PC-9 (cell line): ENCODE measurements at regions not wholly inside any gene's neighbourhood (a gene's known extent, or its start where the extent isn't known, plus 50 kb on each side); places are given as distances from the start of the nearest gene placed in this dataset.

Experiments used
- BruUV-seq: library from RNA; stranded (reverse); fragments of 400-500 nt; replicated peaks from 2 replicates; lab custom pipeline; 2021; lab: Mats Ljungman, UMichigan
- CTCF ChIA-PET: fragments of 300-600 bp; sonication (Branson Sonifier 250); formaldehyde crosslinking; loops from one replicate; lab custom pipeline; 2022; ENCODE audit warnings: antibody characterized with exemption; lab: Charles Lee
- POLR2A ChIA-PET: fragments of 300-600 bp; sonication (Branson Sonifier 250); formaldehyde crosslinking; loops from one replicate; lab custom pipeline; 2022; ENCODE audit warnings: antibody characterized with exemption; ENCODE audit not compliant: unreplicated experiment; lab: Charles Lee
- DNase-seq, 2 experiments: peaks; one replicate each; pipeline versions ENCODE4 v3.0.0 to v3.0.0-alpha.2; 2015 to 2022; ENCODE audit warnings: mixed read lengths in 1 of 2
- H2AFZ ChIP-seq: fragments of 200-600 bp; sonication (generic); 2 replicates; pipeline ENCODE4 v1.8.1; 2017; ENCODE audit warnings: antibody characterized with exemption
- H3F3A ChIP-seq: fragments of 200-600 bp; sonication (generic); 2 replicates; pipeline ENCODE4 v1.8.1; 2017; ENCODE audit warnings: antibody characterized with exemption, mild to moderate bottlenecking, low read depth; ENCODE audit not compliant: insufficient read depth
- H3K27ac ChIP-seq: fragments of 200-600 bp; sonication (generic); 2 replicates; pipeline ENCODE4 v1.6.1; 2016; ENCODE audit warnings: mixed run types
- H3K27me3 ChIP-seq: fragments of 200-600 bp; sonication (generic); 2 replicates; pipeline ENCODE4 v1.6.1; 2016; ENCODE audit warnings: low read depth, mixed run types; ENCODE audit not compliant: insufficient read depth
- H3K36me3 ChIP-seq: fragments of 200-600 bp; sonication (generic); 2 replicates; pipeline ENCODE4 v1.6.1; 2016; ENCODE audit warnings: low read depth, mixed run types
- H3K4me1 ChIP-seq: fragments of 200-600 bp; sonication (generic); replicated peaks from 2 replicates; pipeline ENCODE4 v1.6.1; 2016; ENCODE audit warnings: mixed run types; ENCODE audit not compliant: insufficient read depth
- H3K4me2 ChIP-seq: fragments of 200-600 bp; sonication (generic); 2 replicates; pipeline ENCODE4 v1.6.1; 2017; ENCODE audit warnings: mixed run types
- H3K4me3 ChIP-seq: fragments of 200-600 bp; sonication (generic); 2 replicates; pipeline ENCODE4 v1.6.1; 2016; ENCODE audit warnings: mixed run types
- H3K79me2 ChIP-seq: fragments of 200-600 bp; sonication (generic); 2 replicates; pipeline ENCODE4 v1.6.1; 2017; ENCODE audit warnings: low read depth, mixed run types
- H3K9me2 ChIP-seq: fragments of 200-600 bp; sonication (generic); 2 replicates; pipeline ENCODE4 v1.8.1; 2017; ENCODE audit warnings: mild to moderate bottlenecking; ENCODE audit not compliant: insufficient read depth
- H3K9me3 ChIP-seq: fragments of 200-600 bp; sonication (generic); 2 replicates; pipeline ENCODE4 v1.8.1; 2016; ENCODE audit warnings: low read depth; ENCODE audit not compliant: insufficient read depth
- H4K20me1 ChIP-seq: fragments of 200-600 bp; sonication (generic); 2 replicates; pipeline ENCODE4 v1.8.1; 2017; ENCODE audit not compliant: insufficient read depth
- CTCF ChIP-seq: fragments of 200-600 bp; sonication (generic); conservative IDR thresholded peaks from 2 replicates; pipeline ENCODE4 v1.6.1; 2017; ENCODE audit warnings: mixed run types, antibody characterized with exemption, mild to moderate bottlenecking, moderate library complexity
- EZH2 ChIP-seq: fragments of 200-600 bp; sonication (generic); IDR thresholded peaks from 2 replicates; pipeline ENCODE4 v1.8.0; 2017; ENCODE audit warnings: antibody characterized with exemption, low read depth
- intact Hi-C: fragments of 100-400 bp; cut with micrococcal nuclease; formaldehyde crosslinking; loops from one replicate; pipeline ENCODE4 v1.10.0; 2022; ENCODE audit not compliant: unreplicated experiment

- no peaks in the 10 kb centered on the region for H3K27me3 ChIP-seq
- no peaks in the 10 kb centered on the region for H3K79me2 ChIP-seq
- H3K9me3 ChIP-seq = peaks cover 7% of the 10 kb centered on the region; the same call in 1 of the 2 replicates
- POLR2A ChIA-PET = no interaction called here
- no peak overlapping the region for H3K4me3 ChIP-seq
- H3F3A ChIP-seq = no peaks in the 10 kb centered on the region
- H3K4me2 ChIP-seq = no peak overlapping the region
- no peak overlapping the region for H2AFZ ChIP-seq
- H3K36me3 ChIP-seq = no peaks in the 10 kb centered on the region
- H3K9me2 ChIP-seq = no peaks in the 10 kb centered on the region
- no TSS peak for BruUV-seq
- no peaks in the 10 kb centered on the region for H4K20me1 ChIP-seq
- no peaks in the 10 kb centered on the region for H3K4me1 ChIP-seq
- CTCF ChIA-PET = no interaction called here
- DNase-seq = no peak
- intact Hi-C loops = no loop called here
- no peak overlapping the region for H3K27ac ChIP-seq
- no peak for TF ChIP-seq CTCF
- TF ChIP-seq EZH2 = no peak
These were observed 204.6 kb downstream of the PTBP2 start for GRCh38 chr1:96926176-96926575.

GRCh38 chr1:96927125-96927524 is 205.5 kb downstream of the PTBP2 start:
- no peaks in the 10 kb centered on the region for H3K9me2 ChIP-seq
- no peak overlapping the region for H3K4me3 ChIP-seq
- no peaks in the 10 kb centered on the region for H3K79me2 ChIP-seq
- no peaks in the 10 kb centered on the region for H3K4me1 ChIP-seq
- no peak overlapping the region for H3K27ac ChIP-seq
- DNase-seq = no peak
- H2AFZ ChIP-seq = no peak overlapping the region
- TF ChIP-seq EZH2 (no peak), CTCF (no peak)
- intact Hi-C loops = no loop called here
- H3K36me3 ChIP-seq = no peaks in the 10 kb centered on the region
- ChIA-PET POLR2A (no interaction called here), CTCF (no interaction called here)
- BruUV-seq = no TSS peak
- peaks cover 7% of the 10 kb centered on the region; the same call in 1 of the 2 replicates for H3K9me3 ChIP-seq
- no peak overlapping the region for H3K4me2 ChIP-seq
- no peaks in the 10 kb centered on the region for H4K20me1 ChIP-seq
- H3K27me3 ChIP-seq = no peaks in the 10 kb centered on the region
- no peaks in the 10 kb centered on the region for H3F3A ChIP-seq

- no TSS peak for BruUV-seq
- intact Hi-C loops = no loop called here
- H3K4me2 ChIP-seq = no peak overlapping the region
- H3K4me1 ChIP-seq = no peaks in the 10 kb centered on the region
- ChIA-PET CTCF (no interaction called here), POLR2A (no interaction called here)
- H3K36me3 ChIP-seq = no peaks in the 10 kb centered on the region
- DNase-seq = no peak
- no peaks in the 10 kb centered on the region for H4K20me1 ChIP-seq
- H3F3A ChIP-seq = no peaks in the 10 kb centered on the region
- H3K4me3 ChIP-seq = no peak overlapping the region
- H3K79me2 ChIP-seq = no peaks in the 10 kb centered on the region
- H3K27me3 ChIP-seq = no peaks in the 10 kb centered on the region
- TF ChIP-seq CTCF = no peak
- TF ChIP-seq EZH2 = no peak
- H2AFZ ChIP-seq = no peak overlapping the region
- H3K9me2 ChIP-seq = no peaks in the 10 kb centered on the region
- H3K27ac ChIP-seq = no peak overlapping the region
- no peaks in the 10 kb centered on the region for H3K9me3 ChIP-seq
These were observed 209.6 kb downstream of the PTBP2 start for GRCh38 chr1:96931136-96931535.
